GM18873 (cell line): ENCODE measurements at regions not wholly inside any gene's neighbourhood (a gene's known extent, or its start where the extent isn't known, plus 50 kb on each side); places are given as distances from the start of the nearest gene placed in this dataset.
"Not testable (repeated sequence)": the region's sequence is repeated elsewhere in the genome, so short reads cannot be mapped to it uniquely, and the experiment has no call there.

Source experiments
- ATAC-seq: cut with Tn5 transposase; IDR thresholded peaks from one replicate; pipeline ENCODE4 v1.9.1; 2021; ENCODE audit warnings: mild to moderate bottlenecking, moderate library complexity, moderate number of reproducible peaks; ENCODE audit not compliant: unreplicated experiment, low FRiP score

GRCh38 chr7:66413379-66414114 lies 208.4 kb downstream of the TPST1 start:
- ATAC-seq = no peak

- no peak for ATAC-seq
Observed at GRCh38 chr7:66415659-66416265, 210.6 kb downstream of the TPST1 start.

DNA sequence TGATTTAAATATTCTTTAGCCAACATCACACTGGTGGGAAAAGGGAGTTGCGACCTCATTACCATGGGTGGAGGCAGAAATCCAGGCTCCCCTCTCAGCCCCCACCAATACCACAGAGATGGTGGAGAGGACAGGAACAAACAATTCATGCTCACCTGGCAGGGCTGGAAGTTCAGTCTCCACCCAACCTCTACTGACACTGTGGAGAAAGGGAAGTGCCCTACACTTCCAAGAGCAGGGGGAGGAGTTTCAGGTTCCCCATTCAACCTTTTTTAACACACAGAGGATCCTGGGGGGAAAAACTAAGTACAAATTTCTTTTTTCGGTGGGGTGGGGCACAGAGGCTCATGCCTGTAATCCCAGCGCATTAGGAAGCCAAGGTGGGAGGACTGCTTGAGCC lies 210.1 kb upstream of the KCTD7 start:
- no peak for ATAC-seq

DNA sequence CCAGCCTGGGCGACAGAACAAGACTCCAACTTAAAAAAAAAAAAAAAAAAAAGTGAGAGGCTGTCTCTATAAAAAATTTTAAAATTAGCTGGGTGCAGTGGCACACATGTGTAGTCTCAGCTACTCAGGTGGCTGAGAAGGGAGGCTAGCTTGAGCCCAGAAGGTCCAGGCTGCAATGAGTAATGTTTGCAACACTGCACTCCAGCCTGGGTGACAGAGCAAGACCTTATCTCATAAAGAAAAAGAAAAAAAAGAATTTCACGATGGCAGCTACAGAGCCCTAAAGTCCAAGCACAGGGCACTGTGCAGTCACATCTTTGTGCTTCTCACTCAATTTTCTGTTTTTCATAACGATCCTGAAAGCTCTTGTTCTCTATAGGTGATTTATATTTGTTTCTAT lies 209.5 kb upstream of the KCTD7 start:
- no peak for ATAC-seq

- ATAC-seq = no peak
Observed at GRCh38 chr7:66421830-66422475, 206.7 kb upstream of the KCTD7 start.

DNA sequence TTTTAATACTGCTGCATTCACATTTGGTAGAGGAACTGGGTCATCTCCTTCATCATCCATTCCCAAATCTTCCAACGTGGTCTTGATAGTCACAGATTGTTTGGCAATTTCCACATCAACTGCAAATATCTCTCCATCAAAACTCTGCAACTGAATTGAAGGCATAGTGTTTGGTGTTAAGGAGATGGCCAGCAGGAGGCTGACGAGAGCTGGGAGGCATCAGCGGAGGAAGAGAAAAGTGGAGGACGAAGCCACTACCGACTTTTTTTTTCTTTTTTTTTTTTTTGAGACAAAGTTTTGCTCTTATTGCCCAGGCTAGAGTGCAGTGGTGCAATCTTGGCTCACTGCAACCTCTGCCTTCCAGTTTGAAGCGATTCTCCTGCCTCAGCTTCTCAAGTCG lies 205.0 kb upstream of the KCTD7 start:
- ATAC-seq = no peak

- no peak for ATAC-seq
Observed at GRCh38 chr7:66426332-66426731, 202.3 kb upstream of the KCTD7 start.

DNA sequence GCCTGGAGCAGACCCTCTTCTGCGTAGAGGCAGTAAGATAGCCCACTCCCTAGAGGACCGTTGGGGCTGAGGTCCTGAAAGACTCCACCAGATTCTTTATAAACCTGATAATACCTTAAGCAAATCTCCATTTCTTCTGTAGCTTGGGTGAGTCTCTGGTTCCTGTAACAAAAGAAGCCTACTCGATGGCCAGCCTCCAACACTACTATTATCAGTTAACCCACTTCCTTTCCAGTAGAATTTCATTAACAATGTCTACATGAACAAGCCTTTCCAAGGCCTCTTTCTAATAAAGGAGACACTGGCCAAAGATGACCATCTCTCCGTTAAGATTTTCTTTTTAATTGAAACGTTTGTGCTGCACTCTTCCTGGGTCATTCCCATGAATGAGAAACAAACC lies 201.7 kb upstream of the KCTD7 start:
- ATAC-seq = no peak

DNA sequence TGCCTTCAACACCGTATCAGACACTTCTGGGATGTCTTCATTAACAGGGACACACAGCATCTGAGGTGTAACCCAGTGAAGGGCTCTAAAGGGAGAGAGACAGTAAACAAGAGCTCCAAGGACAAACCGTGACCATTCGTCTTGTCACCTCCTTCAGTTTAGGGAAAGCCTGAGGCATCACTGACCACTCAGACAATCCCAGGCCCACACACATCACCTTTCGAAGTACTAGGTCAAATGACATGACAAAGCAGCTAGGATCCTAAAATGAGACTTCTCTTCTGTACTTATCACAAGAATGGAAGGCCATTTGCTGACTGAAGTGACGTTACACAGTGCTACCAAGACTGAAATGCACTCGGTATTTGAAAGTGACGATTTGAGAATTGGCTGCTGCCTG lies 200.7 kb upstream of the KCTD7 start:
- ATAC-seq = no peak

DNA sequence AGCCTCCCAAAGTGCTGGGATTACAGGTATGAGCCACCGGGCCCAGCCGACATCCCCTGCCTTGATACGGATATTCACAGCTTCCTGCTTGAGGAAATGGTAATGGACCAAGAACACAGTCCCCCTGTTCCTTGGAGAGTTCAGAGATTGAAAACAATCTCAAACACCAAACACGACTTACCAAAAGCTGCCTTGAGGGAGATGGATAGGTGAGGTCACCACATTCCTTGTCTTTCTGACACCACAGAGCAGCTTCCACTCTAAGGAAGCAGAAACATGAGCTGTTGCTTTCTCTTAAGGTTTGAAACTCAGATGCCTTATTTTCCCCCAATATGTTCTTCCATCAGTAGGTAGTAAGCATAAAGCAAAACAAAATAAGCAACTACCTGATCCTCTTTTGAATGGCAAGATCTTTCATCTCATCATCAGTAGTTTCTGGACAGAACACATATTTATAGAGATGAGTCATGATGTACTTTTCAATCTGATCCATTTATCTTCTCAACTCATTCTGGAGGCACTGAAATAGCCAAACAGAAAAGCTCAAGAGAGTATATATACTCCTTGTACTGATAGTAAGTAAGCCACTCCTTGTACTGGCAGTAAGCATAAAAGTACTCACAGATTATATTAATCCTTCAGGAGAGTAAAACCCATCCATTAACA lies 199.1 kb upstream of the KCTD7 start:
- no peak for ATAC-seq

DNA sequence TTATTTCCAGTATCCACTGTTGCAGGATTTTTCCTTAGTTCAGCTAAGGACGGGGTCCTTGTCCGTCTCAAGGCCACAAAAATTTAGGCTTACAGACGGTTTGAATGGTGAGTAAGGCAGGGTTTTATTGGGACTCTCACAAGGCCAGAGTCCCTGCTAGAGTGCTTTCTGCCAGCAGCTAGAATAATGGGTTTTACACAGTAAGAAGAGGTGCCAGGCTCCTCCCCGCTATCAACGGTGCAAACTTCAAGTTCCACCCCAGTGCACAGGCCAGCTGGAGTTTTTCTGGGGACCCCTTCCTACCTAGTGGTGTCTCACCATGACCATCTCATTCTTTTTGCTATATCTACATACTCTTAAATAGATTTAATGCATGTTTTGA lies 198.5 kb upstream of the KCTD7 start:
- ATAC-seq = no peak

- ATAC-seq = not testable (repeated sequence)
Observed at GRCh38 chr7:66438703-66439405, 189.8 kb upstream of the KCTD7 start.

DNA sequence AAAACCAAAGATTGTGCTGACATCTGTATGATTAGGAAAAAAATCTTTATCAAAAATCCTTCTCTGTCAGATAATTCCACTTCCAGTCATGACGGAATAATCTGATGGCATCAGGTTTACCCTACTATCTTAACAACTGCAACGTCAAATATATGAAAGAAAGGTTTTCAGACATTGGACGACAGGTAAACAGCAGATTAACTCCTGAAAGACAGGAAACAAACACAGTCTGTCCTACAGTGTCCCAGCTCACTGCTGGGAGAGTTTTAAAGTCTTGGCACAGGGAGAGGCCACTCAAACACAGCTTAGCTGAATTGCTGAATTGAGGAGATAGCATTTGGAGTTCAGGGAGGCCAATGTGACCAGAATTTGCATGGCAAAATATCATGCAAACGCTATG lies 186.3 kb upstream of the KCTD7 start:
- ATAC-seq = no peak

GRCh38 chr7:66443946-66444345 lies 184.7 kb upstream of the KCTD7 start:
- no peak for ATAC-seq

DNA sequence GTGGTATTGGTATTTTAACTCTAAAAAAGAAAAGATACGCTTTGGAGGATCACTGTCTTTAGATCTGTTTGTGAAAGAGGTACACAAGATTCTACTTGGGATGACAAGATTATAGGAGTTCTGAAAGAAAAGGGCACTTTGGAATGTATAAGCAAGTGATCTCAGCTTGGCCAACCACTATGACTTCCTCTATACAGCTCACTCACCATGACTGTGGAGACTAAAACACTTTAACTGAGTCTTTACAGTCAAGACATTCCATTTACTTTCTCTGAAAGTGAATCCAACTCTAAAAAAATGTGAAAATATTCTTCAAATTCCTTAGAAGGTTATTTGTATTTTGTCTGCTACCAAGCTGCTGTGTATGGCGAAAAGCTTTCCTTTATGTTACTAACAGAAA lies 181.7 kb upstream of the KCTD7 start:
- not testable (repeated sequence) for ATAC-seq

DNA sequence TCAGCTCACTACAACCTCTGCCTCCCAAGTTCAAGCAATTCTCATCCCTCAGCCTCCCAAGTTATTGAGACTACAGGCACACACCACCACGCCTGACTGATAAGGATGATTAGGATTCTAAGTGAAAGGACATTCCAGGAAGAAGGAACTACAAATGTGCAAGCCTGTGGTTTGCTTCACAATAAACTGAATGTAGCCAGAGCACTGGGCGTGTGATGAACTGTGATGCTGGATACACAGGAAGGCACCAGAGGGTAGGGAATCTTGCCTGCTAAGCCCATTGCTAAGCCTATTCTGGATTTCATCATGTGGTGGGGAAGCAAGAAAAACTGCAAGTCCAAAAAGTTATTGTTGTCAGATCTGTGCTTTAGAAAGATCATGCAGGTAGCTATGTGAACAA lies 177.9 kb upstream of the KCTD7 start:
- ATAC-seq = not testable (repeated sequence)

GRCh38 chr7:66451713-66452112 lies 177.0 kb upstream of the KCTD7 start:
- not testable (repeated sequence) for ATAC-seq

- ATAC-seq = no peak
Observed at GRCh38 chr7:66452165-66452564, 176.5 kb upstream of the KCTD7 start.

DNA sequence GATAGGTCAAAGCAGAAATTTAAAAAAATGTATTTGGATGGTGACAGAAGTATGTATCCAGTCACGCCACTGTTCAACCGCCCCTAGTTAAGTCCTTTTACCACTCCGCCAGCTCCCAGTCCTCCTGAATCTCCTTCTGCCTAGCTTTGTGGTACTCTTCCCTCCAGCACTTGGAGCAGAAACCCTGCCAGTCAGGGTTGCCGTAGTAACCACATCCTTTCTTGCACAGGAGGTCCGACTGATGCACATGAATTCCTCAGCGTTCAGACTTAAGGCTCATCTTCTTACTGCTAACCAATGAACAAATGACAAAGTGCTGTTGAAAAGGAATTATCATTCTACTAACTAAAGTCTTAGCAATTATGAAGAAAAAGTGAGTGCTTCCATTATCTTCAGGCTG lies 175.3 kb upstream of the KCTD7 start:
- ATAC-seq = no peak

DNA sequence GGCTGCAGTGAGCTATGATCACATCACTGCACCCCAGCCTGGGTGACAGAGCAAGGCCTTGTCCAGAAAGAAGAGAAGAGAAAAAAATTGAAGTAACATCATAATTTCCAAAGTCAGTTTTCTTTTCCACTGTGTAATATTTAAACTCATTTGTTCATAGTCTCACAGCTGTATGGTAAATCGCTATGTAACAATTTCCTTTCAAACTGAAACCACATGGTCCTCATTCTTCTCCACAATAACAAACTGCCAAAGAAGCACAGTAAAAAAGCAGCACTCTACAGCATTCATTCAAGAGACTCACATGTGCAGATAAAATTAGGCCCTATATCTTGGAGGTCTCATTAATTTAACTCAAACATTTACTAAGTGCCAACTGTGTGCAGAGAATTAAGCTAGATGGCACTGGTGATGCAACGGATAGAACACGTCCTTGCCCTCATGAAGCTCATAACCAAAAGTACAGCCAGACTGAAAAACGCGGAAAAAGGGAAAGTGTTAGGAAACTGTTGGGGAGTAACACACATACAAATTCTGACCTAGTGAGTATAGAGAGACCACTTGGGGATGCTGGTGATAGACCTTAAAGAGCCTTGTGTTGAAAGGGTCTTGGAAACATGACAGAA lies 174.0 kb upstream of the KCTD7 start:
- ATAC-seq = no peak
